GM19238 (cell line): ENCODE measurements at regions not wholly inside any gene's neighbourhood (a gene's known extent, or its start where the extent isn't known, plus 50 kb on each side); places are given as distances from the start of the nearest gene placed in this dataset.
A peak's percentile ranks its signal among the peaks of the same experiment; 100 is the strongest.
"Not testable (repeated sequence)": the region's sequence is repeated elsewhere in the genome, so short reads cannot be mapped to it uniquely, and the experiment has no call there.

ENCODE experiments used
- DNase-seq: peaks from one replicate; pipeline ENCODE4 v3.0.0; 2011; ENCODE audit warnings: low spot score; ENCODE audit not compliant: insufficient read length

GRCh38 chr13:44667943-44668342 is 91.8 kb upstream of the TSC22D1 start:
- DNase-seq: peak; percentile 10

DNA sequence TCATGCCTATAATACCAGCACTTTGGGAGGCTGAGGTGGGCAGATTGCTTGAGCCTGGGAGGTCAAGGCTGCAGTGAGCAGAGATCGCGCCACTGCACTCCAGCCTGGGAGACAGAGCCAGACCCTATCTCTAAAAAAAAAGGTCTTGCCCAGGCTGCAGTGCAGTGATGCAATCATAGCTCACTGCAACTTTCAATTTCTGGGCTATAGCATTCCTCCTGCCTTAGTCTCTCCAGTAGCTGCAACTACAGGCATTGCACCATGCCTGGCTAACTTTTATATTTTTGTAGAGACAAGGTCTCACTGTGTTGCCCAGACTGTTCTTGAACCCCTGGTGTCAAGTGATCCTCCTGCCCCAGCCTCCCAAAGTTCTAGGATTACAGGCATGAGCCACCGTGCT is 90.4 kb upstream of the TSC22D1 start:
- DNase-seq: not testable (repeated sequence)

GRCh38 chr13:44664308-44664707 is 88.2 kb upstream of the TSC22D1 start:
- no peak for DNase-seq

- no peak for DNase-seq
Measured at GRCh38 chr13:44662515-44662914, 86.4 kb upstream of the TSC22D1 start.

- DNase-seq: no peak
Measured at GRCh38 chr13:44661936-44662335, 85.8 kb upstream of the TSC22D1 start.

DNA sequence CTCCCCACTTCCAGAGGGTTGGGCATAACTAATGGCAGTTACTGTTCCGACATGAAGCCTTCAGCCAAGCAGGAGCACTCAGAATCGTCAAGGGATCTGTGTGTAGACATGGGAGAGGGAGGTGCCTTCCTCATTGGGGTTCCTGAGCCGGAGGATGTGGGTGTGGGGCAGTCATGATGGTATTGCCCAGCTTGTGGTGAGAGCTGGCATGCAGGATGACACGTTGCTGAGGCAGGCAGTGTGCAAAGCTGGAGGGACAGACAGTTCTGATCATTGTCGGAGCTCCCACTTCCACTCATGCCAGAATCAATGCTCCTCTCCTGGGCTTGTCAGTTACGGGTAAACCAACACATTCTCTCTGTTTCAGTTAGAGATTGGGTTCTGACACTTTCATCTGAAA is 83.9 kb upstream of the TSC22D1 start:
- DNase-seq: no peak

GRCh38 chr13:44652962-44653660 is 77.0 kb upstream of the TSC22D1 start:
- DNase-seq: no peak

DNA sequence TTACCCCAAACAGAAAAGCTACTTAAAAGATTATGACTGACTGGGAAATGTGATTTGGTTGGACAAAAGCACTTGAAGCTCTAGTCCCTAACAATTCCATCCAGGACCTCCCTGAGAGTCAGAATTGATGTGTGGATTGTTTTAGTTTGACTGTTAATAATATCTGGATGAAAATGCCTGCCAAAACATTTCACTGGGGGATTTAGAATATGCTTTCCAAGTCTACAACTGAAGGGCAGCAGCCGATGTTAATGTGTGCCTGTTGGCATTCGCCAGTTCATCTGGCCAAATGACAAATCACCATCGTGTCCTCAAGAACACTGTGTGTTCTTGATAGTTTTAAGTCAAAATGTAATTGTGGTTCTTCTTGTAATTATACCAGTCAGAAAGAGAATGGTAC is 76.0 kb upstream of the TSC22D1 start:
- no peak for DNase-seq

GRCh38 chr13:44651724-44652123 is 75.6 kb upstream of the TSC22D1 start:
- no peak for DNase-seq

DNA sequence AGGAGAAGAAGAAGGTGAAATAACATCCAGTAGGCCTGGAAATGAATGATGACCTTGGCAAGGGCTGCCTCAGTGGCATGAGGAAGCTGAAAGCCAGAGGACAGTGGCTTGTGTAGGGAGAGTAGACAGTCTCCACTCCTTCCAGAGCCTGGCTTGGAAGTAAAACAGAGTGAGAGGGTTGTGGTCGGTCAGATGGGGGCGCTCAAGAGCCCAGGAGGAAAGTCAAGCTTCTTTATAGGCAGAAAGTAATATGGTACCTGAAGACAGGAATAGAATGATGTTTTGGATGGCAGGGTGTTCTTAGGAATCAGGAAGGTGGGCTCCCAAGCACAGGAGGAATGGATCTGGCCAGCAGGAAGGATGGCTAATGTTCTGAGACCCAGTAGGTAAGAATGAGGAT is 75.1 kb upstream of the TSC22D1 start:
- no peak for DNase-seq

DNA sequence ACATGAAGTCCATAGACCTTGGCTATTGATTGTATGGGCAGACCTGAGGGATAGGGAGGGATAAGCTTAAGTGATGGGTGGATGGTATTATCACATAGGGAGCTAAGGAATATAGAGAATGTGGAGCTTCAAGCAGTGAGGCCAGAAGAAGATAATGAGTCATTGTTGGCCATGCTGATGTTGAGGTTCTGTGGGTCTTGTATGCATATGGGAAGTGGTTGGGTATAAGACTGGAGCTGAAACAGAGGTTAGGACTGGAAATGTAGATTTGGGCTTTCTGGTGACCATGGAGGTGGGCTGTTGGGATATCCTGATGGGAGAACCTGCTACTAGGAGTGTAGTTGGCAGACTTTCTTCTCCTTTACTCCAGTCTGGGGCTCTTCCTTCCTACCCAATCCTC is 73.7 kb upstream of the TSC22D1 start:
- DNase-seq: no peak

DNA sequence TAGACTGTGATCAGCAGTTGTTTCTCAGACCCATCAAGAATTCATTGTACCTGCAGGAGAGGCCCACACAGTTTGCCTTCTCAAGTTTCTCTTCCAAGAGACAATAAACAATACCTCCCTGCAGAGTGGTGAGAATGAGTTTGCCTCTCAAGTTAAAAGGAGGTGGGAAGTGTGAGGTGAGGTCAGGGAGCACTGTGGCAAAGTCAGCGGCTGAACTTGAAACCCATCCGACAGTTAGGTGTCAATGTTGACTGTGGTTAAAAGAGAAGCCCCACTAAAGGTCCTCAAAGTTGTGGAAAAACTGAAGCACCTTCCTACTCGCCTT is 72.9 kb upstream of the TSC22D1 start:
- no peak for DNase-seq

- peak; percentile 19 for DNase-seq
Measured at GRCh38 chr13:44648392-44649103, 72.4 kb upstream of the TSC22D1 start.

DNA sequence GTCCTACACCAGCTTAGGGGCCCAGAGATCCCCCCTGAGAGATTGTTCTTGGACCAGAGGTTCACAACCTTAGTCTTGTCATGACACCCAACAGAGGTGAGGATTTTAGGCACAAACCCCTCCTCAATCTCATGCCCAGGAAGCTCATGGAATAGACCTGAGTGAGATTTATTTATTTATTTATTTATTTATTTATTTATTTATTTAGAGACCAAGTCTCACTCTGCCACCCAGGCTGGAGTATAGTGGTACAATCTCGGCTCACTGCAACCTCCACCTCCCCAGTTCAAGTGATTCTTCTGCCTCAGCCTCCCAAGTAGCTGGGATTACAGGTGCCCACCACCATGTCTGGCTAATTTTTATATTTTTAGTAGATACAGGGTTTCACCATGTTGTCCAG is 71.4 kb upstream of the TSC22D1 start:
- DNase-seq: not testable (repeated sequence)

GRCh38 chr13:44646044-44646443 is 69.9 kb upstream of the TSC22D1 start:
- no peak for DNase-seq

- DNase-seq: no peak
Measured at GRCh38 chr13:44643256-44643655, 67.1 kb upstream of the TSC22D1 start.

DNA sequence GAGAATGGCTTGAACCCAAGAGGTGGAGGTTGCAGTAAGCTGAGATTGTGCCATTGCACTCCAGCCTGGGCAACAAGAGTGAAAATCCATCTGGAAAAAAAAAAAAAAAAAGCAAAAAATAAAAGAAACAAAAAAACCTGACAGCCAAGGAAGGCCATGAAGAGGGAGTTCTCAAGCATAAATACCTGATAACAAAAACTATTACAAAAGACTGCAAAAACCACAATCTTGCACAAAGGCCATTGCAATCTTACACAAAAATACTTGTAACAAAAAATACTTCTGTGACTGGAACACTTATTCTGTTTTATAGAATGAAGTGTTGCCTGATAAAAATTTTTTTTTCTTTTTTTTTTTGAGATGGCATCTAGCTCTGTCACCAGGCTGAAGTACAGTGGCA is 61.5 kb upstream of the TSC22D1 start:
- no peak for DNase-seq

- DNase-seq: no peak
Measured at GRCh38 chr13:44629465-44630183, 53.5 kb upstream of the TSC22D1 start.

DNA sequence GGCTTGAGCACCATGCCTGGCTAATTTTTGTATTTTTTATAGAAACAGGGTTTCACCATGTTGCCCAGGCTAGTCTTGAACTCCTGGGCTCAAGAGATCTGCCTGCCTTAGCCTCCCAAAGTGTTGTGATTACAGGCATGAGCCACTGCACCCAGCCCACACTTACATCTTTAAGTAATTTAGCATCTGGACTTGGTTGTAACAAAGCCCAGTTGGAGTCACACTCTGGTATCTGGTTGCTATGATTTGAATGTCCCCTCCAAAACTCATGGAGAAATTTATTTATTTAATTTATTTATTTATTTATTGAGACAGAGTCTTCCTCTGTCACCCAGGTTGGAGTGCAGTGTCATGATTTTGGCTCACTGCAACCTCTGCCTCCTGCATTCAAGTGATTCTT is 52.7 kb upstream of the TSC22D1 start:
- DNase-seq: not testable (repeated sequence)

GRCh38 chr13:44627441-44627840 is 51.3 kb upstream of the TSC22D1 start:
- DNase-seq: no peak

DNA sequence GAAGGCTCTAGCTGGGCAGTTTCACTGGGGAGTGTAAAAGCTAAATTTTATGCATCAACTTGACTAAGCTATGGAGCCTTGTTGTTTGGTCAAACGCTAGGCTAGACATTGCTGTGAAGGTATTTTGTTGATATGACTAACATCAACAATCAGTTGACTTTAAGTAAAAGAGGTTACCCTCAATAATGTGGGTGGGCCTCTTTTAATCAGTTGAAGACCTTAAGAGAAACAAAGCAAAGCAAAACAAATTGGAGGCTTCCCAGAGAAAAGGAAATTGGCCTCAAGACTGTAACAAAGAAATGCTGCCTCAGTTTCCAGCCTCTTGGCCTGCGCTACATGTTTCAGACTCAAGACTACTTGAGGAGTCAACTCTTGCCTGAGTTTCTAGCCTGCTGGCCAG is 50.0 kb upstream of the TSC22D1 start:
- no peak for DNase-seq
